H1 (cell line): ENCODE measurements at regions not wholly inside any gene's neighbourhood (a gene's known extent, or its start where the extent isn't known, plus 50 kb on each side); places are given as distances from the start of the nearest gene placed in this dataset.

Experiments used
- CBX5 ChIP-seq: fragments of 300-800, 300-1000 bp; sonication (generic); IDR thresholded peaks from 2 replicates; pipeline ENCODE4 v1.7.1; 2016; ENCODE audit warnings: antibody characterized with exemption, low read length, low read depth
- CTBP2 ChIP-seq: IDR thresholded peaks from 2 replicates; pipeline ENCODE4 v1.7.0; 2011; ENCODE audit warnings: borderline replicate concordance, mild to moderate bottlenecking, moderate library complexity, mixed read lengths, low read length; ENCODE audit not compliant: insufficient read depth, insufficient read length
- KDM1A ChIP-seq: fragments of 200-600, 300-600 bp; sonication (generic); IDR thresholded peaks from 2 replicates; pipeline ENCODE4 v1.7.1; 2016; ENCODE audit warnings: mild to moderate bottlenecking, low read length, borderline replicate concordance

GRCh38 chr6:14372734-14373489 is 255.3 kb downstream of the CD83 start (continued):
- TF ChIP-seq CBX5 = no peak
- no peak for TF ChIP-seq KDM1A
- no peak for TF ChIP-seq CTBP2
